SU-DHL-6 (cell line): ENCODE measurements at regions not wholly inside any gene's neighbourhood (a gene's known extent, or its start where the extent isn't known, plus 50 kb on each side); places are given as distances from the start of the nearest gene placed in this dataset.

Experiments used
- H2AFZ ChIP-seq: fragments of 200-600 bp; sonication (generic); 2 replicates; pipeline ENCODE4 v1.6.1; 2014; ENCODE audit warnings: low read depth, mild to moderate bottlenecking, moderate library complexity, mixed read lengths, antibody characterized with exemption, low read length; ENCODE audit not compliant: severe bottlenecking
- H3F3A ChIP-seq: fragments of 200-600 bp; shearing (Covaris generic); 2 replicates; pipeline ENCODE4 v1.6.0; 2016; ENCODE audit warnings: antibody characterized with exemption, mild to moderate bottlenecking; ENCODE audit not compliant: insufficient read depth
- H3K27ac ChIP-seq: fragments of 200-600 bp; sonication (generic); 2 replicates; pipeline ENCODE4 v1.5.1; 2016; ENCODE audit warnings: low read depth, mild to moderate bottlenecking, low read length, moderate library complexity, mixed read lengths
- H3K27me3 ChIP-seq: fragments of 200-600 bp; sonication (generic), shearing (Covaris generic); 2 replicates; pipeline ENCODE4 v1.6.0; 2014; ENCODE audit warnings: mild to moderate bottlenecking, low read length
- H3K36me3 ChIP-seq: fragments of 200-600 bp; sonication (generic); 2 replicates; pipeline ENCODE4 v1.6.1; 2014; ENCODE audit warnings: mild to moderate bottlenecking, low read length, mixed read lengths
- H3K4me2 ChIP-seq: fragments of 300-600, 200-600 bp; shearing (Covaris generic), sonication (generic); 2 replicates; pipeline ENCODE4 v1.6.0; 2014; ENCODE audit warnings: low read length, low read depth, mild to moderate bottlenecking; ENCODE audit not compliant: poor library complexity, severe bottlenecking
- H3K4me3 ChIP-seq: fragments of 200-600 bp; sonication (generic); 2 replicates; pipeline ENCODE4 v1.5.1; 2014; ENCODE audit warnings: antibody characterized with exemption, low read length, mild to moderate bottlenecking, mixed read lengths; ENCODE audit not compliant: insufficient read depth, poor library complexity, severe bottlenecking
- H3K79me2 ChIP-seq: fragments of 200-600 bp; sonication (generic); 2 replicates; pipeline ENCODE4 v1.6.1; 2014; ENCODE audit warnings: mild to moderate bottlenecking, low read length, moderate library complexity; ENCODE audit not compliant: insufficient read depth
- H3K9ac ChIP-seq: fragments of 200-600 bp; sonication (generic); 2 replicates; pipeline ENCODE4 v1.7.0; 2014; ENCODE audit warnings: mild to moderate bottlenecking, low read length
- H3K9me2 ChIP-seq: fragments of 200-600 bp; sonication (generic); replicated peaks from 2 replicates; pipeline ENCODE4 v1.6.1; 2014; ENCODE audit warnings: low read length; ENCODE audit not compliant: insufficient read depth
- H3K9me3 ChIP-seq: fragments of 200-600 bp; sonication (generic); 2 replicates; pipeline ENCODE4 v1.6.1; 2014; ENCODE audit warnings: low read length, mixed read lengths; ENCODE audit not compliant: insufficient read depth
- H4K20me1 ChIP-seq: fragments of 200-600 bp; sonication (generic); 2 replicates; pipeline ENCODE4 v1.6.1; 2014; ENCODE audit warnings: low read depth, mild to moderate bottlenecking, antibody characterized with exemption, low read length, moderate library complexity, mixed read lengths
- CTCF ChIP-seq: fragments of 200-600 bp; sonication (generic); IDR thresholded peaks from one replicate; pipeline ENCODE4 v1.5.1; 2017; ENCODE audit warnings: antibody characterized with exemption, mild to moderate bottlenecking, low read length, moderate library complexity; ENCODE audit not compliant: insufficient read depth, poor library complexity, severe bottlenecking
- EZH2phosphoT487 ChIP-seq: fragments of 200-600 bp; sonication (generic), shearing (Covaris generic); conservative IDR thresholded peaks from 2 replicates; pipeline ENCODE4 v1.6.1; 2018; ENCODE audit warnings: mild to moderate bottlenecking, antibody characterized with exemption, low read length, moderate library complexity, mixed read lengths

GRCh38 chr3:64395490-64395889 lies 170.2 kb upstream of the PRICKLE2 start:
- no peaks in the 10 kb centered on the region for H3K36me3 ChIP-seq
- no peaks in the 10 kb centered on the region for H3K9me2 ChIP-seq
- H4K20me1 ChIP-seq, result no peaks in the 10 kb centered on the region
- no peak overlapping the region for H3K27ac ChIP-seq
- H3F3A ChIP-seq, result no peaks in the 10 kb centered on the region
- no peaks in the 10 kb centered on the region for H3K27me3 ChIP-seq
- H3K4me2 ChIP-seq, result no peak overlapping the region
- H3K79me2 ChIP-seq, result no peaks in the 10 kb centered on the region
- H3K4me3 ChIP-seq, result no peak overlapping the region
- TF ChIP-seq EZH2phosphoT487, result no peak
- TF ChIP-seq CTCF, result no peak
- no peak overlapping the region for H2AFZ ChIP-seq
- H3K9ac ChIP-seq, result no peak overlapping the region
- no peaks in the 10 kb centered on the region for H3K9me3 ChIP-seq

GRCh38 chr3:64393193-64393592 lies 167.9 kb upstream of the PRICKLE2 start:
- Histone ChIP-seq H3K36me3 (no peaks in the 10 kb centered on the region), H3K79me2 (no peaks in the 10 kb centered on the region), H3K27me3 (no peaks in the 10 kb centered on the region), H3K9me3 (no peaks in the 10 kb centered on the region), H3K4me2 (no peak overlapping the region), H3F3A (no peaks in the 10 kb centered on the region), H3K9ac (no peak overlapping the region), H4K20me1 (no peaks in the 10 kb centered on the region), H3K4me3 (no peak overlapping the region), H3K9me2 (no peaks in the 10 kb centered on the region), H2AFZ (no peak overlapping the region), H3K27ac (no peak overlapping the region)
- no peak for TF ChIP-seq CTCF
- TF ChIP-seq EZH2phosphoT487, result no peak

GRCh38 chr3:64392001-64392400 lies 166.7 kb upstream of the PRICKLE2 start:
- H4K20me1 ChIP-seq, result no peaks in the 10 kb centered on the region
- H3K9me3 ChIP-seq, result no peaks in the 10 kb centered on the region
- no peaks in the 10 kb centered on the region for H3K9me2 ChIP-seq
- no peak overlapping the region for H3K27ac ChIP-seq
- no peak overlapping the region for H3K4me3 ChIP-seq
- TF ChIP-seq CTCF (no peak), EZH2phosphoT487 (no peak)
- H2AFZ ChIP-seq, result no peak overlapping the region
- H3K4me2 ChIP-seq, result no peak overlapping the region
- no peak overlapping the region for H3K9ac ChIP-seq
- no peaks in the 10 kb centered on the region for H3K36me3 ChIP-seq
- no peaks in the 10 kb centered on the region for H3K27me3 ChIP-seq
- no peaks in the 10 kb centered on the region for H3F3A ChIP-seq
- no peaks in the 10 kb centered on the region for H3K79me2 ChIP-seq

- H3K27ac ChIP-seq, result no peak overlapping the region
- H3K4me3 ChIP-seq, result no peak overlapping the region
- H3F3A ChIP-seq, result no peaks in the 10 kb centered on the region
- no peaks in the 10 kb centered on the region for H3K9me3 ChIP-seq
- H3K9me2 ChIP-seq, result no peaks in the 10 kb centered on the region
- no peak overlapping the region for H3K9ac ChIP-seq
- H3K79me2 ChIP-seq, result no peaks in the 10 kb centered on the region
- no peak for TF ChIP-seq CTCF
- no peak for TF ChIP-seq EZH2phosphoT487
- H3K36me3 ChIP-seq, result no peaks in the 10 kb centered on the region
- no peak overlapping the region for H2AFZ ChIP-seq
- no peak overlapping the region for H3K4me2 ChIP-seq
- no peaks in the 10 kb centered on the region for H3K27me3 ChIP-seq
- no peaks in the 10 kb centered on the region for H4K20me1 ChIP-seq
Observed at GRCh38 chr3:64390893-64391292, 165.6 kb upstream of the PRICKLE2 start.
